Liver (tissue), 3 donors: ENCODE measurements at regions not wholly inside any gene's neighbourhood (a gene's known extent, or its start where the extent isn't known, plus 50 kb on each side); places are given as distances from the start of the nearest gene placed in this dataset.
A peak's percentile ranks its signal among the peaks of the same experiment; 100 is the strongest.

Experiments
- MAX ChIP-seq: IDR thresholded peaks from 2 replicates; pipeline ENCODE4 v1.6.1; 2016; ENCODE audit warnings: antibody characterized with exemption
- RAD21 ChIP-seq, 2 donors: IDR thresholded peaks; 2 replicates each; pipeline ENCODE4 v1.6.1; 2016; ENCODE audit warnings: antibody characterized with exemption in 2 of 2, mild to moderate bottlenecking in 2 of 2
- TF ChIP-seq, protein P1 (sequence below): IDR thresholded peaks from 2 replicates; pipeline ENCODE4 v1.6.1; 2016; ENCODE audit warnings: antibody characterized with exemption, mild to moderate bottlenecking
- TF ChIP-seq, protein P2 (sequence below): fragments of 150-350 bp; IDR thresholded peaks from 2 replicates; pipeline ENCODE4 v1.5.1; 2017; ENCODE audit warnings: improper control_type of control experiment, low read depth, low read length; ENCODE audit not compliant: missing input control
- donor health status: healthy.
- donor health status: healthy.

- TF ChIP-seq MAX = no peak
- TF ChIP-seq, protein P1, sequence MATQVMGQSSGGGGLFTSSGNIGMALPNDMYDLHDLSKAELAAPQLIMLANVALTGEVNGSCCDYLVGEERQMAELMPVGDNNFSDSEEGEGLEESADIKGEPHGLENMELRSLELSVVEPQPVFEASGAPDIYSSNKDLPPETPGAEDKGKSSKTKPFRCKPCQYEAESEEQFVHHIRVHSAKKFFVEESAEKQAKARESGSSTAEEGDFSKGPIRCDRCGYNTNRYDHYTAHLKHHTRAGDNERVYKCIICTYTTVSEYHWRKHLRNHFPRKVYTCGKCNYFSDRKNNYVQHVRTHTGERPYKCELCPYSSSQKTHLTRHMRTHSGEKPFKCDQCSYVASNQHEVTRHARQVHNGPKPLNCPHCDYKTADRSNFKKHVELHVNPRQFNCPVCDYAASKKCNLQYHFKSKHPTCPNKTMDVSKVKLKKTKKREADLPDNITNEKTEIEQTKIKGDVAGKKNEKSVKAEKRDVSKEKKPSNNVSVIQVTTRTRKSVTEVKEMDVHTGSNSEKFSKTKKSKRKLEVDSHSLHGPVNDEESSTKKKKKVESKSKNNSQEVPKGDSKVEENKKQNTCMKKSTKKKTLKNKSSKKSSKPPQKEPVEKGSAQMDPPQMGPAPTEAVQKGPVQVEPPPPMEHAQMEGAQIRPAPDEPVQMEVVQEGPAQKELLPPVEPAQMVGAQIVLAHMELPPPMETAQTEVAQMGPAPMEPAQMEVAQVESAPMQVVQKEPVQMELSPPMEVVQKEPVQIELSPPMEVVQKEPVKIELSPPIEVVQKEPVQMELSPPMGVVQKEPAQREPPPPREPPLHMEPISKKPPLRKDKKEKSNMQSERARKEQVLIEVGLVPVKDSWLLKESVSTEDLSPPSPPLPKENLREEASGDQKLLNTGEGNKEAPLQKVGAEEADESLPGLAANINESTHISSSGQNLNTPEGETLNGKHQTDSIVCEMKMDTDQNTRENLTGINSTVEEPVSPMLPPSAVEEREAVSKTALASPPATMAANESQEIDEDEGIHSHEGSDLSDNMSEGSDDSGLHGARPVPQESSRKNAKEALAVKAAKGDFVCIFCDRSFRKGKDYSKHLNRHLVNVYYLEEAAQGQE = no peak
- TF ChIP-seq, protein P2, sequence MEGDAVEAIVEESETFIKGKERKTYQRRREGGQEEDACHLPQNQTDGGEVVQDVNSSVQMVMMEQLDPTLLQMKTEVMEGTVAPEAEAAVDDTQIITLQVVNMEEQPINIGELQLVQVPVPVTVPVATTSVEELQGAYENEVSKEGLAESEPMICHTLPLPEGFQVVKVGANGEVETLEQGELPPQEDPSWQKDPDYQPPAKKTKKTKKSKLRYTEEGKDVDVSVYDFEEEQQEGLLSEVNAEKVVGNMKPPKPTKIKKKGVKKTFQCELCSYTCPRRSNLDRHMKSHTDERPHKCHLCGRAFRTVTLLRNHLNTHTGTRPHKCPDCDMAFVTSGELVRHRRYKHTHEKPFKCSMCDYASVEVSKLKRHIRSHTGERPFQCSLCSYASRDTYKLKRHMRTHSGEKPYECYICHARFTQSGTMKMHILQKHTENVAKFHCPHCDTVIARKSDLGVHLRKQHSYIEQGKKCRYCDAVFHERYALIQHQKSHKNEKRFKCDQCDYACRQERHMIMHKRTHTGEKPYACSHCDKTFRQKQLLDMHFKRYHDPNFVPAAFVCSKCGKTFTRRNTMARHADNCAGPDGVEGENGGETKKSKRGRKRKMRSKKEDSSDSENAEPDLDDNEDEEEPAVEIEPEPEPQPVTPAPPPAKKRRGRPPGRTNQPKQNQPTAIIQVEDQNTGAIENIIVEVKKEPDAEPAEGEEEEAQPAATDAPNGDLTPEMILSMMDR = no peak
- TF ChIP-seq RAD21 (IDR thresholded peaks at IDR 0.05) = peak; percentile 12 to 35
Observed at GRCh38 chr3:161914703-161915417, 418.3 kb downstream of the OTOL1 start.
